NCI-H2171 (cell line): ENCODE measurements at regions not wholly inside any gene's neighbourhood (a gene's known extent, or its start where the extent isn't known, plus 50 kb on each side); places are given as distances from the start of the nearest gene placed in this dataset.
"Not testable (repeated sequence)": the region's sequence is repeated elsewhere in the genome, so short reads cannot be mapped to it uniquely, and the experiment has no call there.

Source experiments
- DNase-seq: peaks from one replicate; lab custom pipeline; 2025; lab: John Stamatoyannopoulos, UW

DNA sequence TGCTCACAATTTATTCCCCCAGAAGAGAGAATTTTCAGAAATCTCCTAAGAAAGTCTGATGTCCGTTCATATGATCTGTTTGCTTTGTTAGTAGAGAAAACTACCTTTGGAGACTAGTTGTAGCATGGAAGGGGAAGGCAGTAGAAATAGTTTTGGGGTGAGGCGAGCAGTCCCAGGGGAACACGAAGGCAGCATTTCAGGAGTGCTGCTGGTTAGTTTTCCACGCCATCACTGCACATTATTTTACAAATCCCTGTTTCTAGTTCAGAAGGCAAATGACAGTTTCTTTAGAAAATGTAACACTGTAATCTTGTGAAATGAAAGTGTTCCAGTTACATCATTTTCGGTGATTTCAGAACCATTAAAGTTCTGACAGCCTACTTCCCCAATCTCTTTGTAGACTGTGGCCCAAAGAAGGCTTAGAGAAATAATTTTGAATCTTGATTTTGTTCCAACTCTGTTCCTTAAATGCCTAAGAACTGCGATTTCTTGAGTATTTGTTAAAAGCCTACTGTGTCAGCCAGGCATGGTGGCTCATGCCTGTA lies 123.8 kb downstream of the LAT start:
- not testable (repeated sequence) for DNase-seq

DNA sequence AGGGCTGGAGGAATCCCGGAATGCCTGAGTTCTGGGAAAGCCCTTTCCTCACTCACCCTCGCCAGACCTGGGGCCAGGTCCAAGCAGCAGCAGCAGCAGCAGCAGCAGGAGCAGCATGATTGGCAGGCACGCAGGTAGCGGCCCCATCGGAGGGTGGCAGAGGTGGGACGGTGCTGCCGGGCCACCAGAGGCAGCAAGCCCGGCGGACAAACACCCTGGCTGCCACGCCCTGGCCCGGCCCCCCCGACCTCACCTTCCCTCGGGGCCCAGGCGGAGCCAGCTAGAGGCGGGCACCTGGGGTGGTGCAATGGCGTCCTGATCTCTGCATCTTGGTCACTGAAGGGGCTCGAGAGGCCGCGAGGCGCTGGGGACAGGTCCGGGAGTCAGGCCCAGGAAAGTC lies 122.4 kb downstream of the LAT start:
- peak; percentile 67 for DNase-seq

DNA sequence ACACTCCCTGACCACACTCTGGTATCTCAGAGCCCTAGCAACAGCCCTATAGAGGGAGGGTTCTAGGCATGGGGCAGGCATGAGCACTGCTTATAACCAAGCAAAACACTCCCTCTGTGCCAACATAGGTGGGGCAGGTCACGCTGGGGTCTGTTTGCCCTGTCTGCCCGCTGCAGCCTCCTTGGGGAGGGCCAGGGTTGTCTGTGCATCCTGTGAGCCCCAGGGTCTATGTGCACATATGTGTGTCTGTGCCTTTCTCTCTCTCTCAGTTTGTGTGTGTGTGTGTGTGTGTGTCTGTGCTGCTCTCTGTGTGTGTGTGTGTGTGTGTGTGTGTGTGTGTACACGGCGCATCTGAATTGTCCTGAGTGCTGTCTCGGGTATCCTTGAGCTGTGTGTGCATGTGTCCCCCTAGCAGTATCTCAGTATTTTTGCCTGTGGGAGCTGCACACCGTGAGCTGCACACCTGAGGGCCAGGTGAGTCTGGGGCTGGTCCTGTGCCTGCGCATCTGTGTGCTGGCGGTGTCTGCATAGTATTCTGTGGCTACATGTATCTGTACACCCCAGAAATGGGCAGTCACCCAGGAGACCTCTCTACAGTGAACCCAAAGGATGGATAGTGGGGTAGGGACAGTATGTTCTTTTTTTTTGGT lies 121.5 kb downstream of the LAT start:
- not testable (repeated sequence) for DNase-seq

DNA sequence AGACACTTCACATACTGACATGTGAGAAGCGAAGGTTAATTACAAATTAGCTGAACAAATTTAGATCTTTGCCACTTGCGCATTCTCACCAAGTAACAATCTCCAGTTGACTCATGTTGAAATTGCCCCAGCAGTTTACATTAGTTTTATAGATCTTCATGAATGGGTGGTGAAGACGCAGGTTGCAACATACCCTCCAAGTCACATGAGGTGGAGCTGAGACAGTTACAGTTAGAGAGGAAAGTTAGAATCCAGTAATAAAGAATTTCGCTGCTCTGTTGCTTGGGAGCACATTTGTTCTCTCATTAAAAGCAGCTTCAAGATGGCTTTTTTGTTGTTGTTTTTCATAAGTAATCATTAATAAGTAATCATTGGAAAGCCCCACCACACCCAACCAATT lies 119.7 kb downstream of the LAT start:
- not testable (repeated sequence) for DNase-seq

DNA sequence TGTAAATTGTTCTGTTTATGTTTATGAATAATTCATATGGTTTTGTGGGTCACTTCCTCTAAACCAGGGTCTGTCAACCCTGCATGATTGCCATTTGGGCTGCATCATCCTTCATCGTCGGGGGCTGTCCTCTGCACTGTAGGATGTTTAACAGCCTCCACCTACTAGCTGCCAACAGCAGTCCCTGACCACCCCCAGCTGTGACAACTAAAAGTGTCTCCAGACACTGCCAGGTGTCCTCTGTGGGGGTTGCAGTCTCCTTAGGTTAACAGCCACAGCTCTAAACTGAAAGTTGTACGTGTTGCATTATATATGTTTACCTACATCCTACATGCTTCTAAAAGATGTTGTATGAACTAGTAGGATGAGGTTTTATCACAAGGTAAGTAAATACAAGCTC lies 113.1 kb downstream of the LAT start:
- DNase-seq: not testable (repeated sequence)

DNA sequence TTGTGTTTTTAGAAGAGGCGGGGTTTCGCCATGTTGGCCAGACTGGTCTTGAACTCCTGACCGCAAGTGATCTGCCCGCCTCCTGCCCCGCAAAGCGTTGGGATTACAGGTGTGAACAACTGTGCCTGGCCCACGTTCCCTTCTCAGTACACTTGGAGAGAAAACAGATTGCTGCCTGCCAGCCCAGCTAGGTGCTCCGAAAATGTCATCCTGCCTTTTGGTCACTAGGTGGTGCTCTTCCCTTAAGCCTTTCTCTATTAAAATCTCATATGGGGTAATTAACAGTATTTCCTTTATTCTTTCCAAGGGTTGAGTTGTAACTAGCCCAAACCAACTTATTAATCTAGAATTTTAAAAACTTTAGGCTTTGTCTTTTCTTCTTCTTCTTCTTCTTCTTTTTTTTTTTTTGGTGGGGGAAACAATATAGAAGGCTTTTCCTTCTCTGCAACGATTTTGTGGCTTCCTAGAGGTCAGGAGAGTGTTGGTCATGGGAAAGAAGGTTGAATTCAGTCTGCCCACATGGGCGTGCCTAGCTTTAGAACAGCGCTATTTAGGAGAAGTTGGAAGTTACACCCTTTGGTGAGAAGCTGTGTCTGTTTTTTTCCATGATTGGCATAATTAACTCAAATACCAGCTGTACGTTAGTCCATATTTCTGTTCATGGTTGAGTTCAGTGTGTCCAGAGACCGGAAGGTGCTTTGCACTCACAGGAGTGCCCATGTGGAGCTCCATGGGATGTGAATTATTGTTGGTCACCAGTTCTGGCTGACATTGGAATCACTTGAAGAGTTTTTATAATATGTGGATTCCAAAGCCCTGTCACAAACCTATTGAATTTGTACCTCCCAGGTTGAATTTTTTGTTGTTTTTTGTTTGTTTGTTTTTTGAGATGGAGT lies 110.1 kb downstream of the LAT start:
- DNase-seq: not testable (repeated sequence)

DNA sequence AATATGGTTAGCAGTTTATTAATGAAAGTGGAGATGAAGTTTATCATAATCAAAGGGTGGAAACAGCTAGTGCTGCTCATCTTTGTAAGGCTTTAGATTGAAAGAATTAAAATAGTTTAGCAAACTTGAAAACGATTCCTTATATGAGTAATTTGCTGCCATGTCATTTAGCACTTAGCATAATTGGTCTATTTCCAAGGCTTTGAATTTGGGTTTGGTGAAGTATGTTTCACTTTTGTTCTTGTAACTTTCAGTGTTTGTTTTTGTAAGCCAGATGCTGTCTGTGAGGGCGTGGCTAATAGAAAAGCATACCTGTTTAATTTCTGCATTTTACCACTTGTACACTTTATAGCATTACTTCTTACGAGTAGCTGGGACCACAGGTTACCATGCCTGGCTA lies 109.5 kb downstream of the LAT start:
- not testable (repeated sequence) for DNase-seq

DNA sequence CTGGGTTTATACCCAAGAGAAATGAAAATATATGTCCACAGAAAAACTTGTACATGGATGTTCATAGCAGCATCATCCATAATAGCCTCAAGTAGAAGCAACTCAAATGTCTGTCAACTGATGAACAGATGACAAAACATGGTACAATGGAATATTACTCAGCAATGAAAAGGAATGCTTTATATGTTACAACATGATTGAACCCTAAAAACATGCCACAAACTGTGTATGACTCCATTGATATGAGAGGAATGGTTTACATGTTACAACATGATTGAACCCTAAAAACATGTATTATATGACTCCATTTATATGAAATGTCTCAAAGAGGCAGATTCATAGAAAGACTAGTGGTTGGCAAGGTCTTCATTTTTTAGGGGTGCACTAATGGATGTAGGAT lies 104.8 kb downstream of the LAT start:
- not testable (repeated sequence) for DNase-seq

DNA sequence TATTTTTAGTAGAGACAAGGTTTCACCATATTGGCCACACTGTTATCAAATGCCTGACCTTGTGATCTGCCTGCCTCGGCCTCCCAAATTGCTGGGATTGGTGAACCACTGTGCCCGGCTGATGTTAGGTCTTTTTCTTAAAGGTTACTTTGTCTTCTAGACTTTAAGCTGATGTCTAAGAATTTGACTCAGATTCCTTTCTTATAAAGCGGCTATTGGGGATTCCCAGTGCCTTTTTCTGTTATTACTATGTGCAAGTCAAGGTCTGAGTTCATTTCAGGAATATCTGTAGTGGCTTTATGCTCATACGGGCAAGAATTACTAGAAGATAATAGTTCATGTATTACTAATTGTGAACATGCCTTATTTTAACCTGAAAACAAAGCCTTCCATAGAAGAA lies 102.8 kb downstream of the LAT start:
- not testable (repeated sequence) for DNase-seq

DNA sequence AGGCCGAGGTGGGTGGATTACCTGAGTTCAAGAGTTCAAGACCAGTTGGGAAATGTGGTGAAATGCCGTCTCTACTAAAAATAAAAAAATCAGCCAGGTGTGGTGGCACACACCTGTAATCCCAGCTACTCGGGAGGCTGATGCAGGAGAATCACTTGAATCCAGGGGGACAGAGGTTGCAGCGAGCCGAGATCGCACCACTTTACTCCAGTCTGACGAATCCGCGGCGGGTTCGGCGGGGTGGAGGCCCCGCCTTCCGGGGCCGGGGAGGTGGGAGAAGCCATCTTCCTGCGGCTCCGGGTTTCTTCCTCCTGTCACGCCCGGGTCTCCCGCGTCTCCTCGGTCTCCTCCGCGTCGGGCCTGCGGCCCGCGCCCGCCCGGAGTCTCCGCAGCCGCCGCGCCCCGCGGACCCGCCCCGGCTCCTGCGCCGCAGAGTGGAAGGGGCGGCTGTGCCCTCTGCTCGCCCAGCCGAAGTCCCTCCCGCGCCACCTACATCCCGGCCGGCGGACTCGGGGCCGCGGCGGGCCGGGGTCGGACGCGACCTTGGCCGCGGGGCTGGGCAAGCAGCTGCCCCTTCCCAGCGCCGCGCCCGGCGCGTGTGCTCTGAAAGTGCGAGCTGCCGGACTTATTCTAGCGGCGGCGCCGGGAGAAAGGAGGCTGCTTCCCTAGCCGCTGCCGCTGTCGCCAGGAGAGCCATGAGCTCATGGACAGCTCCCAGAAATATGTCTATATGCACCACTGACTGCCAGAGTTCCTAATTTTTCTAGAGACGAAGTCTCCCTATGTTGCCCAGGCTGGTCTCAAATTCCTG lies 97.2 kb downstream of the LAT start:
- DNase-seq: not testable (repeated sequence)

DNA sequence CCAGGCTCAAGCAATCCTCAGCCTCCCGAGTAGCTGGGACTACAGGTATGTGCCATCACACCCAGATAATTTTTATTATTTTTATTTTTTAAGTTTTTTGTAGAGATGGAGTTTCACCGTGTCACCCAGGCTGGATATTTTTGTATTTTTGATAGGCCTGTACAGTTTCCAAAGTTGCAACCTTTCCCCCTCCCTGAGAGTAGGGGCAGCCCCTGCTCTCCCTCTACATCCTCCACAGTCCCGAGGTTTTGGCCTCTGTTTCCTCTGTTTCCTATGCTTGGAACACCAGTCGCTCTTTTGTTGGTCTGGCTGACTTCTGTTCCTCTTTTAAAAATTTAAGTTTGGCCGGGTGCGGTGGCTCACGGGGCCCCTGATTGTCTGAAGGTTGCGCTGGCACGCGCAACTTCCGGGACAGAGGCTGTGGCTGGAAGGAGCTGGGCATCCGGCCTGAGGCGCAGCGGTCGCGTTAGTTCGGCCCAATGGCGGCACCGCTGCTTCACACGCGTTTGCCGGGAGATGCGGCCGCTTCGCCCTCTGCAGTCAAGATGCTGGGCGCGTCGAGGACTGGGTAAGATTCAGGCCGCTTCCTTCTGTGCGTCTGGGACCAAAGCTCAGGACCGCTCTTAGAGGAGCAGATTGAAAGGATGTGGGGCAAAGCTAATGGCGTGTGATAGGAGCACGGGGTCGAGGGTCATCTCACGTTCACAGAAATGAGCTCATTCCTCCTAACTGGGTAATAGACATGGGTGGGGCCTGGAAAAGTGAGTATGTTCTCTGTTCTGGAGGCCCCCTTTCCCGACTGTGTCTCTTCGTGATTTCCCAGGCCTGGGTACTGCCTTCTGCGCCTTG lies 89.9 kb downstream of the LAT start:
- DNase-seq: not testable (repeated sequence)

DNA sequence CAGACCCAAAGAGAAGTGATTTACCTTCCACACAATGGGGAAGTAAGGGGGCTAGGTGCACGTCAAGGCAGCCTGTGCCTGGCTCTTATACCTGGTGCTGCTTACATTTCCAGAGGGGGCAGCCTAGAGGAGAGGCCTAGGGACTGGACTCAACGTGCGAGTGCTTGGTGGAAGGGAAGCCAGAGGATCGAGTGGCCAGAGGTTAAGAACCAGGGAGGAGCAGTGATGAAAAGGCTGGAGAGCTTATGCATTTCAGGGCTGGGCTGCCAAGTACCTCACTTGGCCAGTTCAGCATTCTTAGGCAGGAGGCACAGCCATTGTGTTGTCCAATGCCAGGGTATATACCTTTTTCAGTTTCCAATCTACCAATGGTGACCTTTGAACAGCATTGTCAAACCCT lies 77.4 kb downstream of the LAT start:
- DNase-seq: not testable (repeated sequence)

DNA sequence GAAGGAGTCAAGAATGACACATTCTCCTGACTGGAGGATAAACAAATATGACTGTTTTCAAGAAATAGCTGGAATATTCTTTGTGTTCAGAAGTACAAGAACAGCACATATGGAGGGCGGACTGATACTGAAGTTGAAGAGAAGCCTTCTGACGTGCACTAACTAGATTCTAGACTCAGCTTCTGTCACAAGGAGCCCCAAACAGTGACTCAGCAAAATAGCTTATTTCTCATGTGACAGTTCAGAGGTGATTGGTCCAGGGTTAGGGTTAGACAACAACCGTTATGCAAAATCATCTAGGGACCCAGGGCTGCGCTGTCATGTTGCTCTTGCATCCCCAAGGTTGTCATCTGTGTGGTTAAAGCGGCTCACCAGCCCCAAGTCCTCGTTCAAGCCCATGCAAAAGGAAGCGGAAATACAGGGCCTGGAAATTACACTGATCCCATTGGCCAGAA lies 76.6 kb downstream of the LAT start:
- not testable (repeated sequence) for DNase-seq

DNA sequence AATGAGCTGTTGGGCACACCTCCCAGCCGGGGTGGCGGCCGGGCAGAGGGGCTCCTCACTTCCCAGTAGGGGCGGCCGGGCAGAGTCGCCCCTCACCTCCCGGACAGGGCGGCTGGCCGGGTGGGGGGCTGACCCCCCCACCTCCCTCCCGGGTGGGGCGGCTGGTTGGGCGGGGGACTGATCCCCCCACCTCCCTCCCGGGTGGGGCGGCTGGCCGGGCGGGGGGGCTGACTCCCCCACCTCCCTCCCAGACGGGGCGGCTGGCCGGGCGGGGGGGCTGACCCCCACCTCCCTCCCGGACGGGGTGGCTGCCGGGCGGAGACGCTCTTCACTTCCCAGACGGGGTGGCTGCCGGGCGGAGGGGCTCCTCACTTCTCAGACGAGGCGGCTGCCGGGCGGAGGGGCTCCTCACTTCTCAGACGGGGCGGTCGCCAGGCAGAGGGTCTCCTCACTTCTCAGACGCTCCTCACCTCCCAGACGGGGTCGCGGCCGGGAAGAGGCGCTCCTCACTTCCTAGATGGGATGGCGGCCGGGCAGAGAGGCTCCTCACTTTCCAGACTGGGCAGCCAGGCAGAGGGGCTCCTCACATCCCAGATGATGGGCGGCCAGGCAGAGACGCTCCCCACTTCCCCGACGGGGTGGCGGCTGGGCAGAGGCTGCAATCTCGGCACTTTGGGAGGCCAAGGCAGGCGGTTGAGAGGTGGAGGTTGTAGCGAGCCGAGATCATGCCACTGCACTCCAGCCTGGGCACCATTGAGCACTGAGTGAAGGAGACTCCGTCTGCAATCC lies 75.4 kb downstream of the LAT start:
- not testable (repeated sequence) for DNase-seq

DNA sequence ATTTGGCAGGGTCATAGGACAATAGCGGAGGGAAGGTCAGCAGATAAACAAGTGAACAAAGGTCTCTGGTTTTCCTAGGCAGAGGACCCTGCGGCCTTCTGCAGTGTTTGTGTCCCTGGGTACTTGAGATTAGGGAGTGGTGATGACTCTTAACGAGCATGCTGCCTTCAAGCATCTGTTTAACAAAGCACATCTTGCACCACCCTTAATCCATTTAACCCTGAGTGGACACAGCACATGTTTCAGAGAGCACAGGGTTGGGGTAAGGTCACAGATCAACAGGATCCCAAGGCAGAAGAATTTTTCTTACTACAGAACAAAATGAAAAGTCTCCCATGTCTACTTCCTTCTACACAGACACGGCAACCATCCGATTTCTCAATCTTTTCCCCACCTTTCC lies 74.7 kb downstream of the LAT start:
- not testable (repeated sequence) for DNase-seq
